Fibroblast of peridontal ligament (primary cell): ENCODE measurements at regions not wholly inside any gene's neighbourhood (a gene's known extent, or its start where the extent isn't known, plus 50 kb on each side); places are given as distances from the start of the nearest gene placed in this dataset.
"Not testable (repeated sequence)": the region's sequence is repeated elsewhere in the genome, so short reads cannot be mapped to it uniquely, and the experiment has no call there.

Source experiments
- DNase-seq: peaks from one replicate; pipeline ENCODE4 v3.0.0-alpha.2; 2010; ENCODE audit errors: extremely low read depth

DNA sequence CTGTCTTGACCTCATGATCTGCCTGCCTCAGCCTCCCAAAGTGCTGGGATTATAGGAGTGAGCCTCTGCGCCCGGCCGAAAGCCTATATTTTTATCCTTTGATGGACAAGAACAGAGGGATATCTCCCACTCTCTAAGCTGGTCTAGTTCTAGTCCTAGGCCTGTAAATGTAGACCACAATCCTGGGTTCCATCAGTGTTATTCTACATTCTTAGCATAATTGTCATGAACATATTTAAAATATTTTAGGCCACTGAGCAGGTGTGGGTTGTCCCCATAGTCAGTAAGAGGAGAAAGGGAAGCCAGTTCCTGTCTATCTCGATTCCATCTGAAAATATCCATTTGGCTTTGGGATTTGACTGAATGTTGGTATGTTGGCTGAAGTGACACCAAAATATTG is 118.1 kb downstream of the EBLN2 start:
- DNase-seq = no peak

DNA sequence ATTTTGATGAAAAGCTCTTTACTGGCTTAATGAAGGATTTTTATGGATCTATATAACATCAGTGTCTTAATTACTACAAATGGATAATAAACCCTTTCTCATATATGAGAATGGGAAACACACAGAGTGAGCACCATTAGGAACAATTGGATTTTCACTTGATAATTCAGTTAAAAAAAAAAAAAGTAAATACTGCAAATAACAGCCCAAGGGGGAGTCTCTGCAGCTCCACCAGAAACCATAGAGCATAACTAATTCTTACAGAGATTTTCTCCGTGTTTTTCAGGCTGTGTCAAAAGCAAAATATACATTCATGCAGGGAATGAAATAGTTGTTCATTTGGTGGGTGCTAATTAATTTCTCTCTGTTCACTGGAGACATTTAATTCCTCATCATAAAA is 125.3 kb downstream of the EBLN2 start:
- DNase-seq = no peak

- no peak for DNase-seq
Measured at GRCh38 chr3:73187328-73187727, 125.9 kb downstream of the EBLN2 start.

DNA sequence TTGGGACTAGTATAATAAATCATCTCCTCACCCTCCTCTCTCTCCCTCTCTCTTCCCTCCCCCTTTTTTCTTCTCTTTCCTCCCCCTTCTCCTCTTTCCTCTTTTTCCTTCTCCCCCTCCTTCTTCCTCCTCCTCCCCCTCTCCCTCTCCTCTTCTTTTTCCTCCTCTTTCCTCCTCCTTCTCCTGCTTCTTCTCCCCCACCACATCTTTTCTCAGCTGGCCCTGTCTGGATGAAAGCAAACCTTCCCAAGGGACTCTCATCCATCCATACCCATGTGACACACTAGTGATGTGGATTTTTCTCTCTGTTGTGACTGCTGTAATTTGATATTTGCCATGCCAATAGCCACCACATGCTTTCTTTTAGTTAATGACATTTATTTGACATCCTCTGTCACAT is 127.2 kb downstream of the EBLN2 start:
- DNase-seq = no peak

DNA sequence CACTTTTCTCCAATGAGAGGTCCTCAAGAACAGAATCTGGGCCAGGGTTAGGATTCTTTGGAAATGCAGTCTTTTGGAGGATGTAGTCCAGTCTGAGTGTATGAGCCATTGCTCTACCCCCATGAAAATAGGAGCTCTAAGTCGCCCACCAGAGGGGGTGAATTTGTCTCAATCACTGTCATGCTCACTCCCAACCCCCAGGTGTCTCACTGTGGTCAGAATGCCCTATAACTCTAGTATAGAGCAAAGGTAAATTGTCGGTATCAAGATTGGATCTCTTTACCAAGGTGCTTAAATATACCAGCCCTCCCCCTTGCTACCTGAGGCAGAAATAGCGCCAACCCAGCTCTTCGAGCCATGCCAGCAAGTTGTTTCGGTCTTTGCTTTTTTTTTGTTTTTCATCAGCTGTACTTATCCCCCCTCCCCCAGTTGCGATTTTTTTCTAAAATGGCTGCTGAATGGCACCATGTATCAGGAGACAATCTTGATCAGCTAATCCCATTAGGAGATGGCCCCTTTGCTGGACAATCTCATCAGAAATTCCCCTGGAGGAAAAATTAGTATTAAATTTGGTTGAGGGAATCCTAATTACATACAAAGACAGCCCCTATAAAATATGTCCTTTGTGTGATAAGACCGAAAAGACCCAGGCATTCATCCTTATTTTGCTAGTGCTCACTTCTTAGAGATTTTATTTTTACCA is 130.7 kb downstream of the EBLN2 start:
- no peak for DNase-seq

- not testable (repeated sequence) for DNase-seq
Measured at GRCh38 chr3:73193943-73194342, 132.5 kb downstream of the EBLN2 start.

GRCh38 chr3:73197187-73197586 is 135.7 kb downstream of the EBLN2 start:
- DNase-seq = no peak

DNA sequence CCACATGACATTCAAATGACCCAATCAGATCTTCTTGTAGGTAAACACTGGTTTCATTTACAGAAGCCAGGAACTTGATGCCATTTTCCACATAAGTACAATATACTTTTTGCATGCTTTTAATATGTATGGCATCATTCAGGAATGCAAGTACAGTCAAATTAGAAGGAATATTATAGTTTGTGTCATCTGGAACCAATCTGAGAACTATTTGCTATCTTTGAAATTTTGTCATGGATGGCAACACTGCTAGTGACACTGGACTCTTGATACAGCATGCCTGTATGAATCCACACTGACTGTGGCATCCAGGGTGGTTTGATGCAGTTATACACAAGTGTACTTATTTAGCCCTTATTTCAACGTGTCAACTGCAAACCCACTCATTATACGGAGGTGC is 141.6 kb downstream of the EBLN2 start:
- no peak for DNase-seq

DNA sequence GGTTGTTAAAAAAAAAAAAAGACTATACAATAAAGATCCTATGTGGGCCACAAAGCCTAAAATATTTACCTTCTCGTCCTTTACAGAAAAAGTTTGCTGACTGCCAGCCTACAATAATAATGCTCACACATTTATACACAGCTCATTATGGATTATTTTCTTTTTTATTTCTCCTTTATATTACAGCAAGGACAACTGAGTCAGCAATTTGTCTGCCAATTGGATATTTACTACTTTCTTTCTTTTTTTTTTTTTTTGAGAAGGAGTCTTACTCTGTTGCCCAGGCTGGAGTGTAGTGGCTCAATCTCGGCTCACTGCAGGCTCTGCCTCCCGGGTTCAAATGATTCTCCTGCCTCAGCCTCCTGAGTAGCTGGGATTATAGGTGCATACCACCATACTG is 142.2 kb downstream of the EBLN2 start:
- DNase-seq = no peak

GRCh38 chr3:73204841-73205240 is 143.4 kb downstream of the EBLN2 start:
- DNase-seq = no peak

GRCh38 chr3:73206030-73206429 is 144.6 kb downstream of the EBLN2 start:
- DNase-seq = no peak

GRCh38 chr3:73207946-73208440 is 146.5 kb downstream of the EBLN2 start:
- DNase-seq = no peak

- DNase-seq = no peak
Measured at GRCh38 chr3:73210759-73211158, 149.3 kb downstream of the EBLN2 start.

GRCh38 chr3:73212683-73213082 is 151.2 kb downstream of the EBLN2 start:
- no peak for DNase-seq

- no peak for DNase-seq
Measured at GRCh38 chr3:73213896-73214295, 152.4 kb downstream of the EBLN2 start.

DNA sequence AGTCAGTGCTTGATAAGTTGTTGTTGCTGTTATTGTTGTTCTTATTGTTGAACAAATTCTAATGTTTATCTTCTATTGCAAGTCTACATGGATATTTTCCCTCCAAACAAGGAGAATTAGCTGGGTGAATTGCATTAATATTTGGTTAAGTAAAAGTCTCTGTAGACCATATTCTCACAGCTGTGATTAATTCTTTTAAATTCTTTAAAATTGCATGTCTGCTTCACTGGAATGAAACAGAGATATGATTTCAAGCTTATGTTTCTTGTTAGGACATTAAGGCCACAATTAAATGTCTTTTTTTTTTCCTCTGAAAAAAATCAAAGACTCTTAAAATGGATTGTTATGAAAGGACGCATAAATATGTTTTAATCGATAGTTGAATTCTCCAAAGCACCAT is 153.4 kb downstream of the EBLN2 start:
- DNase-seq = peak; percentile 8

GRCh38 chr3:73215281-73215680 is 153.8 kb downstream of the EBLN2 start:
- peak; percentile 34 for DNase-seq

- no peak for DNase-seq
Measured at GRCh38 chr3:73215901-73216300, 154.4 kb downstream of the EBLN2 start.

DNA sequence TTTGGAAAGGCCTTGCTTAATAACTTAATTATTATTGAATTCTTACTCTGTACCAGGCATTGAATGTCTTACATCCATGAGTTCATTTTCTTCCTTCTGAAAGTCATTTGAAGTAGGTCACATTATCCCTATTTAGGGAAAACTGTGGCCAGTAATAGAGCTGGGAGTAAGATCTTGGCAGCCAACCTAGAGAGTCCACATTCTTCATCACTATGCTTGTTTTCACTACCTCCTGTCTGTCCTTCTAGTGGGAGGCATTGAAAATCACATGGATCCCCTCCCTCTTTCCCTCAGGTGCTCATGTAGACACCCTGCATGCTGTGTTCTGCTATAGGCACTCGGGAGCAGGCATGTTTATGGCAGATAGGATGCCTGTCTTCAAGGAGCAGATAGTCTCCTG is 154.9 kb downstream of the EBLN2 start:
- DNase-seq = no peak

- DNase-seq = no peak
Measured at GRCh38 chr3:73222126-73222525, 160.7 kb downstream of the EBLN2 start.

GRCh38 chr3:73225146-73225855 is 163.8 kb downstream of the EBLN2 start:
- no peak for DNase-seq

DNA sequence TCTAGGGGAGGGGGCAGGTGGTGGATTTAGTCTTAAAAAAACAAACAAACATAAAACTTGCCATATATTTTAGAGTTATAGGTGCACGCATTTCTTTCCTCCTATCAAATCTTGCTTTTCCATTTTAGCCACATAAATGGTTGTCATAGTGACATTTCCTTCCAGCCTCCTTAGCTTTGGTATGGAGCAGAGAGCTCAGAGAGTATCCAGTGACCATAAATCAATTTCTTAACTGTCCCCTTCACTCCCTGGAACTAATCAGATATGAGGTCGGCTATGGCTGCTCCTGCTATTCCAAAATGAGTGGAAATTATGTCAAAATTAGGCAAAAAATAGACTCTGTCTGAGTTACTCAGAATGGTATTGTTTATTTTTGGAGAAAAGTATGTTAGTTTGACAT is 164.5 kb downstream of the EBLN2 start:
- DNase-seq = no peak

DNA sequence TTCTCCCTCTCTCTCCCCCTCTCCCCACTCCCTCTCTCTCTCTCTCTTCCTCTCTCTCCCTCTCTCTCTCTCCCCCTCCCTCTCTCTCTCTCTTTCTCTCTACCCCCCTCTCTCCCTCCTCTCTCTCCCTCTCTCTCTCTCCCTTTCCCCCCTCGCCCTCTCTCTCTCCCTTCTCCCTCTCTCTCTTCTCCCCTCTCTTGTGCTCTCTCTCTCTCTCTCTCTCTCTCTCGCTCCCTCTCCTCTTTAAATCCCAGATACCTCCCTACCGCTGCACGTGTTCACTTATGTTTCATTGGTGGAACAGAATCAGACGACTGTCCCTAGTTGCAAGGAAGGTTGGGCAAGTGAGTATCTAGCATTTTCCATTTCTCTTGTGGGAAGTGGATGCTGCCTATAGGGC is 166.5 kb downstream of the EBLN2 start:
- DNase-seq = no peak
